Kasumi-1 (cell line): ENCODE measurements at regions not wholly inside any gene's neighbourhood (a gene's known extent, or its start where the extent isn't known, plus 50 kb on each side); places are given as distances from the start of the nearest gene placed in this dataset.

Source experiments
- DNase-seq, 2 experiments: peaks; one replicate each; lab custom pipeline; 2025; lab: John Stamatoyannopoulos, UW

GRCh38 chr1:168782559-168783116 is 53.6 kb upstream of the DPT start:
- no peak for DNase-seq

GRCh38 chr1:168783458-168784210 is 54.6 kb upstream of the DPT start:
- no peak for DNase-seq

GRCh38 chr1:168786476-168787330 is 57.7 kb upstream of the DPT start:
- no peak for DNase-seq

GRCh38 chr1:168788258-168788657 is 59.3 kb upstream of the DPT start:
- no peak for DNase-seq

- DNase-seq: no peak
Measured at GRCh38 chr1:168789501-168789900, 60.5 kb upstream of the DPT start.

- no peak for DNase-seq
Measured at GRCh38 chr1:168792142-168792541, 63.1 kb upstream of the DPT start.

GRCh38 chr1:168792592-168793125 is 63.7 kb upstream of the DPT start:
- no peak for DNase-seq

- no peak for DNase-seq
Measured at GRCh38 chr1:168794057-168794456, 65.1 kb upstream of the DPT start.

GRCh38 chr1:168795681-168796080 is 66.7 kb upstream of the DPT start:
- DNase-seq: no peak

- no peak for DNase-seq
Measured at GRCh38 chr1:168799927-168800605, 71.1 kb upstream of the DPT start.

- DNase-seq: no peak
Measured at GRCh38 chr1:168801032-168801745, 72.2 kb upstream of the DPT start.

- DNase-seq: no peak
Measured at GRCh38 chr1:168803806-168804510, 75.0 kb upstream of the DPT start.

GRCh38 chr1:168806952-168807351 is 77.9 kb upstream of the DPT start:
- no peak for DNase-seq

- no peak for DNase-seq
Measured at GRCh38 chr1:168811176-168811575, 82.2 kb upstream of the DPT start.

- DNase-seq: no peak
Measured at GRCh38 chr1:168819668-168820067, 90.7 kb upstream of the DPT start.

- no peak for DNase-seq
Measured at GRCh38 chr1:168821434-168821833, 92.4 kb upstream of the DPT start.

GRCh38 chr1:168822911-168823310 is 93.9 kb upstream of the DPT start:
- no peak for DNase-seq

- no peak for DNase-seq
Measured at GRCh38 chr1:168823988-168824387, 95.0 kb upstream of the DPT start.

- no peak for DNase-seq
Measured at GRCh38 chr1:168824418-168825065, 95.5 kb upstream of the DPT start.

GRCh38 chr1:168825129-168825528 is 96.1 kb upstream of the DPT start:
- DNase-seq: no peak
